Loucy (cell line): ENCODE measurements at regions not wholly inside any gene's neighbourhood (a gene's known extent, or its start where the extent isn't known, plus 50 kb on each side); places are given as distances from the start of the nearest gene placed in this dataset.

ENCODE experiments used
- CTCF ChIP-seq: fragments of 200-600 bp; sonication (generic); conservative IDR thresholded peaks from 2 replicates; pipeline ENCODE4 v1.5.1; 2014; ENCODE audit warnings: mild to moderate bottlenecking, antibody characterized with exemption, low read length
- EZH2phosphoT487 ChIP-seq: fragments of 200-600 bp; IDR thresholded peaks from 2 replicates; pipeline ENCODE4 v1.6.1; 2018; ENCODE audit warnings: antibody characterized with exemption, mild to moderate bottlenecking, moderate library complexity, borderline replicate concordance

GRCh38 chr5:104071887-104072286 lies 509.3 kb upstream of the NUDT12 start:
- TF ChIP-seq CTCF (no peak), EZH2phosphoT487 (no peak)
